Liver (tissue), 8 donors: ENCODE measurements at regions not wholly inside any gene's neighbourhood (a gene's known extent, or its start where the extent isn't known, plus 50 kb on each side); places are given as distances from the start of the nearest gene placed in this dataset.

ENCODE experiments used
- DNase-seq: peaks from one replicate; pipeline ENCODE4 v3.0.0-alpha.2; 2017; ENCODE audit warnings: low spot score
- H3K27ac ChIP-seq, 2 donors: one replicate each; pipeline ENCODE4 v1.7.0; 2013; ENCODE audit warnings: inconsistent platforms in 2 of 2, low read length in 2 of 2, control low read depth in 1 of 2, low read depth in 1 of 2, mild to moderate bottlenecking in 1 of 2
- H3K27me3 ChIP-seq, 4 donors: one replicate each; pipeline versions ENCODE4 v1.6.1 to v1.7.0; 2013; ENCODE audit warnings: low read length in 3 of 4, inconsistent platforms in 1 of 4, mild to moderate bottlenecking in 1 of 4, moderate library complexity in 1 of 4; ENCODE audit not compliant: control insufficient read depth in 4 of 4, insufficient read depth in 4 of 4
- H3K36me3 ChIP-seq, 4 donors: one replicate each; pipeline versions ENCODE4 v1.6.1 to v1.7.0; 2013; ENCODE audit warnings: low read length in 3 of 4, mild to moderate bottlenecking in 3 of 4, low read depth in 1 of 4, moderate library complexity in 1 of 4; ENCODE audit not compliant: control insufficient read depth in 4 of 4, insufficient read depth in 3 of 4
- H3K4me1 ChIP-seq, 4 donors: one replicate each; pipeline versions ENCODE4 v1.6.1 to v1.7.0; 2013; ENCODE audit warnings: low read length in 3 of 4, mild to moderate bottlenecking in 3 of 4, moderate library complexity in 1 of 4; ENCODE audit not compliant: control insufficient read depth in 4 of 4, insufficient read depth in 4 of 4
- H3K4me3 ChIP-seq, 3 donors: one replicate each; pipeline versions ENCODE4 v1.6.1 to v1.7.0; 2013; ENCODE audit warnings: low read length in 3 of 3, control low read depth in 1 of 3, low read depth in 1 of 3, mild to moderate bottlenecking in 1 of 3
- H3K9ac ChIP-seq, 2 donors: one replicate each; pipeline ENCODE4 v1.7.0; 2013; ENCODE audit warnings: low read length in 2 of 2, mild to moderate bottlenecking in 2 of 2, moderate library complexity in 2 of 2, control low read depth in 1 of 2, low read depth in 1 of 2
- H3K9me3 ChIP-seq, 4 donors: one replicate each; pipeline versions ENCODE4 v1.6.1 to v1.7.0; 2013; ENCODE audit warnings: low read length in 3 of 4; ENCODE audit not compliant: control insufficient read depth in 4 of 4
- EGR1 ChIP-seq, 2 donors: IDR thresholded peaks; 2 replicates each; pipeline ENCODE4 v1.6.1; 2016 to 2018; ENCODE audit warnings: antibody characterized with exemption in 2 of 2, low read depth in 2 of 2
- FOXA1 ChIP-seq: IDR thresholded peaks from 2 replicates; pipeline ENCODE4 v1.6.1; 2016; ENCODE audit warnings: antibody characterized with exemption
- FOXA2 ChIP-seq: IDR thresholded peaks from 2 replicates; pipeline ENCODE4 v1.6.1; 2016; ENCODE audit warnings: antibody characterized with exemption
- GABPA ChIP-seq, 2 donors: IDR thresholded peaks in 1 of 2; conservative IDR thresholded peaks in 1 of 2; 2 replicates each; pipeline ENCODE4 v1.6.1; 2016; ENCODE audit warnings: antibody characterized with exemption in 2 of 2, mild to moderate bottlenecking in 1 of 2, moderate library complexity in 1 of 2
- HNF4A ChIP-seq, 2 donors: conservative IDR thresholded peaks; 2 replicates each; pipeline ENCODE4 v1.6.1; 2016; ENCODE audit warnings: antibody characterized with exemption in 2 of 2, mild to moderate bottlenecking in 2 of 2
- HNF4G ChIP-seq: IDR thresholded peaks from 2 replicates; pipeline ENCODE4 v1.6.1; 2016; ENCODE audit warnings: antibody characterized with exemption
- JUND ChIP-seq, 2 donors: IDR thresholded peaks; 2 replicates each; pipeline ENCODE4 v1.6.1; 2016; ENCODE audit warnings: antibody characterized with exemption in 2 of 2
- NR2F2 ChIP-seq: IDR thresholded peaks from 2 replicates; pipeline ENCODE4 v1.6.1; 2016; ENCODE audit warnings: antibody characterized with exemption
- RAD21 ChIP-seq, 2 donors: IDR thresholded peaks; 2 replicates each; pipeline ENCODE4 v1.6.1; 2016; ENCODE audit warnings: antibody characterized with exemption in 2 of 2, mild to moderate bottlenecking in 2 of 2
- RXRA ChIP-seq, 2 donors: IDR thresholded peaks; 2 replicates each; pipeline ENCODE4 v1.6.1; 2017 to 2018; ENCODE audit warnings: antibody characterized with exemption in 2 of 2, mild to moderate bottlenecking in 1 of 2
- SP1 ChIP-seq: IDR thresholded peaks from 2 replicates; pipeline ENCODE4 v1.6.1; 2018; ENCODE audit warnings: antibody characterized with exemption, mild to moderate bottlenecking
- TAF1 ChIP-seq: conservative IDR thresholded peaks from 2 replicates; pipeline ENCODE4 v1.6.1; 2016; ENCODE audit warnings: antibody characterized with exemption, mild to moderate bottlenecking
- YY1 ChIP-seq: IDR thresholded peaks from 2 replicates; pipeline ENCODE4 v1.6.1; 2016; ENCODE audit warnings: antibody characterized with exemption, mild to moderate bottlenecking
- WGBS: extraction: QIAGEN DNeasy Blood & Tissue Kit; methylation state at CpG from one replicate; pipeline ENCODE4 v1.1.7; 2013; 5-methylcytosine and 5-hydroxymethylcytosine counted together
- TF ChIP-seq, protein P1 (sequence below): IDR thresholded peaks from 2 replicates; pipeline ENCODE4 v1.6.1; 2016; ENCODE audit warnings: antibody characterized with exemption
- TF ChIP-seq, protein P2 (sequence below): IDR thresholded peaks from 2 replicates; pipeline ENCODE4 v1.6.1; 2016; ENCODE audit warnings: antibody characterized with exemption
- TF ChIP-seq, protein P3 (sequence below): fragments of 150-350 bp; IDR thresholded peaks from 2 replicates; pipeline ENCODE4 v1.5.1; 2017; ENCODE audit warnings: improper control_type of control experiment, low read depth, low read length; ENCODE audit not compliant: missing input control
- TF ChIP-seq, protein P4 (sequence below): IDR thresholded peaks from 2 replicates; pipeline ENCODE4 v1.6.1; 2016; ENCODE audit warnings: antibody characterized with exemption, mild to moderate bottlenecking
- TF ChIP-seq, protein P5 (sequence below): IDR thresholded peaks from 2 replicates; pipeline ENCODE4 v1.6.1; 2016; ENCODE audit warnings: antibody characterized with exemption
- donor health status: healthy.
- donor health status: healthy.
- donor health status: healthy.
- donor health status: healthy.
- donor health status: healthy.

DNA sequence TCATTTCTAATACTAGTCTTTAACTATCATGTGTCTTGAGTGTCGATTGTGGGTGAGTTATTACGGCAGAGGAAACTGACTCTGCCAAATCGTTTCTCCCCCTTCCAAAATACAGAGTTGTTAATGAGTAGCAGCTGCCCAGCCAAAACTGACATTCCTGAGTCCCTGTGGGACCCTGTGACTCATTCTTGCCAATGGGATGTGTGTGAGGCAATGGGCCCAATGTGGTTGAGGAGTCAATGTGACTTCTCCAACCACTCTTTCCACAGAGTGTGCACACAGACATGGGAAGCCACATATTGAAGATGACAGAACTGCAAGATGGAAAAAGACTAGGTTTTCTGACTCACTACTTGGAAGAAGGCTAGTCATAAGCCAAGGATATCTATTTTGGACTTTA is 434.7 kb downstream of the DTWD2 start:
- 72% methylated on average over 3 of the region's 3 CpGs for WGBS

More for the DNA sequence above, 434.7 kb downstream of the DTWD2 start:
- Histone ChIP-seq H3K36me3 (no peaks in the 10 kb centered on the region), H3K9me3 (no peaks in the 10 kb centered on the region), H3K4me3 (no peak overlapping the region), H3K27me3 (no peaks in the 10 kb centered on the region), H3K9ac (no peak overlapping the region), H3K27ac (no peak overlapping the region), H3K4me1 (no peaks in the 10 kb centered on the region)
- DNase-seq = no peak
- TF ChIP-seq, protein P1, sequence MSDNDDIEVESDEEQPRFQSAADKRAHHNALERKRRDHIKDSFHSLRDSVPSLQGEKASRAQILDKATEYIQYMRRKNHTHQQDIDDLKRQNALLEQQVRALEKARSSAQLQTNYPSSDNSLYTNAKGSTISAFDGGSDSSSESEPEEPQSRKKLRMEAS = no peak
- TF ChIP-seq RAD21 (IDR thresholded peaks at IDR 0.05) (no peak), GABPA (IDR thresholded peaks at IDR 0.05 in 1 of 2, conservative IDR thresholded peaks at IDR 0.05 in 1 of 2) (no peak), FOXA1 (no peak), JUND (IDR thresholded peaks at IDR 0.05) (no peak), YY1 (no peak), EGR1 (IDR thresholded peaks at IDR 0.05; ENCODE audit: low read depth in 2 of 2) (no peak), HNF4A (conservative IDR thresholded peaks at IDR 0.05) (no peak), RXRA (IDR thresholded peaks at IDR 0.05) (no peak), HNF4G (no peak), SP1 (no peak), FOXA2 (no peak), TAF1 (no peak), NR2F2 (no peak)
- TF ChIP-seq, protein P2, sequence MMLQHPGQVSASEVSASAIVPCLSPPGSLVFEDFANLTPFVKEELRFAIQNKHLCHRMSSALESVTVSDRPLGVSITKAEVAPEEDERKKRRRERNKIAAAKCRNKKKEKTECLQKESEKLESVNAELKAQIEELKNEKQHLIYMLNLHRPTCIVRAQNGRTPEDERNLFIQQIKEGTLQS = no peak
- TF ChIP-seq, protein P3, sequence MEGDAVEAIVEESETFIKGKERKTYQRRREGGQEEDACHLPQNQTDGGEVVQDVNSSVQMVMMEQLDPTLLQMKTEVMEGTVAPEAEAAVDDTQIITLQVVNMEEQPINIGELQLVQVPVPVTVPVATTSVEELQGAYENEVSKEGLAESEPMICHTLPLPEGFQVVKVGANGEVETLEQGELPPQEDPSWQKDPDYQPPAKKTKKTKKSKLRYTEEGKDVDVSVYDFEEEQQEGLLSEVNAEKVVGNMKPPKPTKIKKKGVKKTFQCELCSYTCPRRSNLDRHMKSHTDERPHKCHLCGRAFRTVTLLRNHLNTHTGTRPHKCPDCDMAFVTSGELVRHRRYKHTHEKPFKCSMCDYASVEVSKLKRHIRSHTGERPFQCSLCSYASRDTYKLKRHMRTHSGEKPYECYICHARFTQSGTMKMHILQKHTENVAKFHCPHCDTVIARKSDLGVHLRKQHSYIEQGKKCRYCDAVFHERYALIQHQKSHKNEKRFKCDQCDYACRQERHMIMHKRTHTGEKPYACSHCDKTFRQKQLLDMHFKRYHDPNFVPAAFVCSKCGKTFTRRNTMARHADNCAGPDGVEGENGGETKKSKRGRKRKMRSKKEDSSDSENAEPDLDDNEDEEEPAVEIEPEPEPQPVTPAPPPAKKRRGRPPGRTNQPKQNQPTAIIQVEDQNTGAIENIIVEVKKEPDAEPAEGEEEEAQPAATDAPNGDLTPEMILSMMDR = no peak
- TF ChIP-seq, protein P4, sequence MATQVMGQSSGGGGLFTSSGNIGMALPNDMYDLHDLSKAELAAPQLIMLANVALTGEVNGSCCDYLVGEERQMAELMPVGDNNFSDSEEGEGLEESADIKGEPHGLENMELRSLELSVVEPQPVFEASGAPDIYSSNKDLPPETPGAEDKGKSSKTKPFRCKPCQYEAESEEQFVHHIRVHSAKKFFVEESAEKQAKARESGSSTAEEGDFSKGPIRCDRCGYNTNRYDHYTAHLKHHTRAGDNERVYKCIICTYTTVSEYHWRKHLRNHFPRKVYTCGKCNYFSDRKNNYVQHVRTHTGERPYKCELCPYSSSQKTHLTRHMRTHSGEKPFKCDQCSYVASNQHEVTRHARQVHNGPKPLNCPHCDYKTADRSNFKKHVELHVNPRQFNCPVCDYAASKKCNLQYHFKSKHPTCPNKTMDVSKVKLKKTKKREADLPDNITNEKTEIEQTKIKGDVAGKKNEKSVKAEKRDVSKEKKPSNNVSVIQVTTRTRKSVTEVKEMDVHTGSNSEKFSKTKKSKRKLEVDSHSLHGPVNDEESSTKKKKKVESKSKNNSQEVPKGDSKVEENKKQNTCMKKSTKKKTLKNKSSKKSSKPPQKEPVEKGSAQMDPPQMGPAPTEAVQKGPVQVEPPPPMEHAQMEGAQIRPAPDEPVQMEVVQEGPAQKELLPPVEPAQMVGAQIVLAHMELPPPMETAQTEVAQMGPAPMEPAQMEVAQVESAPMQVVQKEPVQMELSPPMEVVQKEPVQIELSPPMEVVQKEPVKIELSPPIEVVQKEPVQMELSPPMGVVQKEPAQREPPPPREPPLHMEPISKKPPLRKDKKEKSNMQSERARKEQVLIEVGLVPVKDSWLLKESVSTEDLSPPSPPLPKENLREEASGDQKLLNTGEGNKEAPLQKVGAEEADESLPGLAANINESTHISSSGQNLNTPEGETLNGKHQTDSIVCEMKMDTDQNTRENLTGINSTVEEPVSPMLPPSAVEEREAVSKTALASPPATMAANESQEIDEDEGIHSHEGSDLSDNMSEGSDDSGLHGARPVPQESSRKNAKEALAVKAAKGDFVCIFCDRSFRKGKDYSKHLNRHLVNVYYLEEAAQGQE = no peak
- TF ChIP-seq, protein P5, sequence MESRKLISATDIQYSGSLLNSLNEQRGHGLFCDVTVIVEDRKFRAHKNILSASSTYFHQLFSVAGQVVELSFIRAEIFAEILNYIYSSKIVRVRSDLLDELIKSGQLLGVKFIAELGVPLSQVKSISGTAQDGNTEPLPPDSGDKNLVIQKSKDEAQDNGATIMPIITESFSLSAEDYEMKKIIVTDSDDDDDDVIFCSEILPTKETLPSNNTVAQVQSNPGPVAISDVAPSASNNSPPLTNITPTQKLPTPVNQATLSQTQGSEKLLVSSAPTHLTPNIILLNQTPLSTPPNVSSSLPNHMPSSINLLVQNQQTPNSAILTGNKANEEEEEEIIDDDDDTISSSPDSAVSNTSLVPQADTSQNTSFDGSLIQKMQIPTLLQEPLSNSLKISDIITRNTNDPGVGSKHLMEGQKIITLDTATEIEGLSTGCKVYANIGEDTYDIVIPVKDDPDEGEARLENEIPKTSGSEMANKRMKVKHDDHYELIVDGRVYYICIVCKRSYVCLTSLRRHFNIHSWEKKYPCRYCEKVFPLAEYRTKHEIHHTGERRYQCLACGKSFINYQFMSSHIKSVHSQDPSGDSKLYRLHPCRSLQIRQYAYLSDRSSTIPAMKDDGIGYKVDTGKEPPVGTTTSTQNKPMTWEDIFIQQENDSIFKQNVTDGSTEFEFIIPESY = no peak
